HCT116 (cell line): ENCODE measurements at regions not wholly inside any gene's neighbourhood (a gene's known extent, or its start where the extent isn't known, plus 50 kb on each side); places are given as distances from the start of the nearest gene placed in this dataset.

Experiments
- ATAC-seq: fragments of 200-7000 bp; cut with Tn5 transposase; 2 replicates; pipeline ENCODE4 v1.9.1; 2020; ENCODE audit warnings: mild to moderate bottlenecking, moderate library complexity
- BruUV-seq: library from RNA; stranded (reverse); fragments of 400-500 nt; replicated peaks from 2 replicates; lab custom pipeline; 2021; lab: Mats Ljungman, UMichigan
- CTCF ChIA-PET: fragments of 300-600 bp; sonication (Branson Sonifier 250); formaldehyde crosslinking; loops from one replicate; lab custom pipeline; 2021; ENCODE audit warnings: antibody characterized with exemption; lab: Charles Lee
- POLR2A ChIA-PET: fragments of 300-600, 350-600 bp; sonication (Branson Sonifier 250); formaldehyde crosslinking; loops from one replicate; lab custom pipeline; 2021; ENCODE audit warnings: antibody characterized with exemption; lab: Charles Lee
- RAD21 ChIA-PET, 2 experiments: fragments of 300-600 bp; sonication (Branson Sonifier 250); formaldehyde crosslinking; loops; one replicate each; lab custom pipeline; 2023; ENCODE audit warnings: low total read pairs in 2 of 2; ENCODE audit not compliant: uncharacterized antibody in 2 of 2, unreplicated experiment in 2 of 2, low non-redundant PET in 1 of 2; lab: Charles Lee
- DNase-seq: peaks from one replicate; pipeline ENCODE4 v3.0.0-alpha.2; 2010; ENCODE audit warnings: low read depth, low spot score
- H2AFZ ChIP-seq: fragments of 200-600 bp; shearing (Covaris generic), sonication (generic); 2 replicates; pipeline ENCODE4 v1.6.1; 2017; ENCODE audit warnings: low read depth, mixed run types, mixed read lengths, antibody characterized with exemption, low read length; ENCODE audit not compliant: poor library complexity, severe bottlenecking
- H3K27ac ChIP-seq: 2 replicates; pipeline ENCODE4 v1.5.1; 2012; ENCODE audit warnings: low read depth, low read length
- H3K27me3 ChIP-seq: fragments of 200-600 bp; sonication (generic); 2 replicates; pipeline ENCODE4 v1.6.1; 2016; ENCODE audit warnings: mixed run types, low read length, mixed read lengths; ENCODE audit not compliant: insufficient read depth
- H3K36me3 ChIP-seq, 2 experiments: fragments of 200-500 bp in 1 of 2; fragments of 200-600 bp in 1 of 2; sonication (Bioruptor generic) in 1 of 2; sonication (generic) in 1 of 2; 2 replicates each; pipeline versions ENCODE4 v1.5.1 to v1.6.1; 2014 to 2016; ENCODE audit warnings: low read length in 2 of 2, inconsistent platforms in 1 of 2, mixed read lengths in 1 of 2, mixed run types in 1 of 2; ENCODE audit not compliant: insufficient read depth in 2 of 2, control insufficient read depth in 1 of 2
- H3K4me1 ChIP-seq, 2 experiments: fragments of 200-600 bp in 1 of 2; sonication (generic) in 1 of 2; 2 replicates each; pipeline versions ENCODE4 v1.5.1 to v1.6.1; 2012 to 2017; ENCODE audit warnings: low read length in 2 of 2, inconsistent platforms in 1 of 2, mild to moderate bottlenecking in 1 of 2, mixed read lengths in 1 of 2, mixed run types in 1 of 2, moderate library complexity in 1 of 2; ENCODE audit not compliant: insufficient read depth in 2 of 2, control insufficient read depth in 1 of 2
- H3K4me2 ChIP-seq: fragments of 200-600 bp; sonication (generic); 2 replicates; pipeline ENCODE4 v1.6.1; 2017; ENCODE audit warnings: mixed run types, low read length, mixed read lengths
- H3K4me3 ChIP-seq, 2 experiments: fragments of 200-600 bp in 1 of 2; sonication (generic) in 1 of 2; replicated peaks in 1 of 2; 2 replicates each; pipeline ENCODE4 v1.5.1; 2011 to 2016; ENCODE audit warnings: low read length in 2 of 2, control low read depth in 1 of 2, low read depth in 1 of 2, mild to moderate bottlenecking in 1 of 2, mixed read lengths in 1 of 2, mixed run types in 1 of 2
- H3K79me2 ChIP-seq: fragments of 200-600 bp; sonication (generic); 2 replicates; pipeline ENCODE4 v1.6.1; 2017; ENCODE audit warnings: mild to moderate bottlenecking, mixed run types, low read length, moderate library complexity, mixed read lengths; ENCODE audit not compliant: insufficient read depth
- H3K9ac ChIP-seq: fragments of 200-600 bp; sonication (generic); 2 replicates; pipeline ENCODE4 v1.6.1; 2016; ENCODE audit warnings: low read length, mixed read lengths
- H3K9me2 ChIP-seq: fragments of 200-600 bp; sonication (generic), shearing (Covaris generic); 2 replicates; pipeline ENCODE4 v1.6.1; 2017; ENCODE audit warnings: mixed run types, mild to moderate bottlenecking, moderate library complexity; ENCODE audit not compliant: insufficient read depth
- H3K9me3 ChIP-seq, 2 experiments: fragments of 200-500 bp in 1 of 2; fragments of 200-600 bp in 1 of 2; sonication (Bioruptor generic) in 1 of 2; sonication (generic) in 1 of 2; 2 replicates each; pipeline ENCODE4 v1.6.1; 2014 to 2017; ENCODE audit warnings: low read length in 2 of 2, mixed read lengths in 2 of 2, inconsistent platforms in 1 of 2, low read depth in 1 of 2, mild to moderate bottlenecking in 1 of 2, mixed run types in 1 of 2, moderate library complexity in 1 of 2; ENCODE audit not compliant: control insufficient read depth in 1 of 2, insufficient read depth in 1 of 2
- H4K20me1 ChIP-seq: fragments of 200-600 bp; sonication (generic), shearing (Covaris generic); 2 replicates; pipeline ENCODE4 v1.6.1; 2017; ENCODE audit warnings: mixed run types, mild to moderate bottlenecking, moderate library complexity; ENCODE audit not compliant: insufficient read depth
- ATF3 ChIP-seq: IDR thresholded peaks from 2 replicates; pipeline ENCODE4 v1.6.1; 2012
- CTCF ChIP-seq, 3 experiments: fragments of 200-600 bp in 1 of 3; sonication (generic) in 1 of 3; IDR thresholded peaks in 2 of 3; conservative IDR thresholded peaks in 1 of 3; 2 replicates each; pipeline ENCODE4 v1.5.1; 2012 to 2017; ENCODE audit warnings: low read depth in 2 of 3, low read length in 2 of 3, antibody characterized with exemption in 1 of 3, borderline replicate concordance in 1 of 3, control low read depth in 1 of 3, mild to moderate bottlenecking in 1 of 3, mixed read lengths in 1 of 3, mixed run types in 1 of 3, moderate library complexity in 1 of 3; ENCODE audit not compliant: insufficient read depth in 1 of 3
- EGR1 ChIP-seq: IDR thresholded peaks from 2 replicates; pipeline ENCODE4 v1.6.1; 2012; ENCODE audit warnings: low read depth
- ELF1 ChIP-seq: IDR thresholded peaks from 2 replicates; pipeline ENCODE4 v1.6.1; 2012; ENCODE audit warnings: low read depth, borderline replicate concordance
- EZH2 ChIP-seq: fragments of 200-600 bp; sonication (generic); IDR thresholded peaks from 2 replicates; pipeline ENCODE4 v1.6.1; 2017; ENCODE audit warnings: antibody characterized with exemption, mixed run types
- EZH2phosphoT487 ChIP-seq: fragments of 200-600 bp; IDR thresholded peaks from 2 replicates; pipeline ENCODE4 v1.6.1; 2018; ENCODE audit warnings: antibody characterized with exemption, borderline replicate concordance
- FOSL1 ChIP-seq: IDR thresholded peaks from 2 replicates; pipeline ENCODE4 v1.6.1; 2012; ENCODE audit warnings: low read depth
- MAX ChIP-seq: IDR thresholded peaks from 2 replicates; pipeline ENCODE4 v1.6.1; 2012
- POLR2A ChIP-seq: IDR thresholded peaks from 2 replicates; pipeline ENCODE4 v1.7.0; 2011; ENCODE audit warnings: borderline replicate concordance; ENCODE audit not compliant: insufficient read depth, insufficient read length; ENCODE audit errors: extremely low read depth
- POLR2AphosphoS5 ChIP-seq: IDR thresholded peaks from 2 replicates; pipeline ENCODE4 v1.6.1; 2011; ENCODE audit warnings: mild to moderate bottlenecking, low read depth, low read length, moderate library complexity
- RAD21 ChIP-seq: IDR thresholded peaks from 2 replicates; pipeline ENCODE4 v1.6.1; 2012; ENCODE audit warnings: low read depth, mild to moderate bottlenecking
- REST ChIP-seq: IDR thresholded peaks from 2 replicates; pipeline ENCODE4 v1.6.1; 2012; ENCODE audit warnings: low read depth
- SIN3A ChIP-seq: IDR thresholded peaks from 2 replicates; pipeline ENCODE4 v1.6.1; 2012; ENCODE audit warnings: low read depth
- SP1 ChIP-seq: IDR thresholded peaks from 2 replicates; pipeline ENCODE4 v1.6.1; 2012; ENCODE audit warnings: low read depth
- SRF ChIP-seq: IDR thresholded peaks from 2 replicates; pipeline ENCODE4 v1.6.1; 2012; ENCODE audit warnings: low read depth
- TCF7L2 ChIP-seq: IDR thresholded peaks from 2 replicates; pipeline ENCODE4 v1.7.0; 2011; ENCODE audit warnings: borderline replicate concordance, inconsistent platforms; ENCODE audit not compliant: insufficient read depth, insufficient read length; ENCODE audit errors: extremely low read depth
- YY1 ChIP-seq: IDR thresholded peaks from 2 replicates; pipeline ENCODE4 v1.6.1; 2011; ENCODE audit warnings: low read length, low read depth, moderate library complexity, mild to moderate bottlenecking; ENCODE audit not compliant: insufficient replicate concordance; ENCODE audit errors: extremely low read depth
- ZBTB33 ChIP-seq: IDR thresholded peaks from 2 replicates; pipeline ENCODE4 v1.6.1; 2011; ENCODE audit warnings: mild to moderate bottlenecking, low read length, moderate library complexity; ENCODE audit not compliant: insufficient replicate concordance; ENCODE audit errors: extremely low read depth
- ZFX ChIP-seq: fragments of 450-650 bp; IDR thresholded peaks from 2 replicates; pipeline ENCODE4 v1.6.1; 2017
- ZNF274 ChIP-seq: fragments of 200-500 bp; sonication (Bioruptor generic); IDR thresholded peaks from 2 replicates; pipeline ENCODE4 v1.6.1; 2014; ENCODE audit warnings: mild to moderate bottlenecking, low read depth, low read length, inconsistent platforms
- intact Hi-C: fragments of 100-400 bp; cut with micrococcal nuclease; formaldehyde crosslinking; loops from 2 replicates; pipeline ENCODE4 v1.10.0; 2022

GRCh38 chr4:149995134-149995756 is 83.0 kb upstream of the DCLK2 start:
- Histone ChIP-seq H4K20me1 (no peaks in the 10 kb centered on the region), H3K36me3 (no peaks in the 10 kb centered on the region), H3K4me2 (no peak overlapping the region), H3K9me3 (no peaks in the 10 kb centered on the region), H3K9ac (no peak overlapping the region), H3K9me2 (no peaks in the 10 kb centered on the region), H3K27ac (no peak overlapping the region), H3K4me3 (no peak overlapping the region), H3K27me3 (no peaks in the 10 kb centered on the region), H3K4me1 (peaks cover 0 to 21% of the 10 kb centered on the region in 2 experiments; a peak in 2 of 4 replicates), H2AFZ (peak overlapping the region; percentile 46), H3K79me2 (no peaks in the 10 kb centered on the region)
- ChIA-PET CTCF (no interaction called here), RAD21 (no interaction called here), POLR2A (no interaction called here)
- intact Hi-C loops: loop anchor here (5.0 kb wide), 1 partner anchor 872 kb away; no protein-coding TSS in a partner anchor
- ATAC-seq: peak; percentile 29; the same call in 1 of the 2 replicates
- no peak for DNase-seq
- no TSS peak for BruUV-seq
- TF ChIP-seq TCF7L2: no peak
- no peak for TF ChIP-seq ZBTB33
- TF ChIP-seq MAX: no peak
- TF ChIP-seq POLR2A: no peak
- TF ChIP-seq ELF1: no peak
- TF ChIP-seq SRF: no peak
- TF ChIP-seq REST: no peak
- no peak for TF ChIP-seq FOSL1
- no peak for TF ChIP-seq SIN3A
- no peak for TF ChIP-seq SP1
- TF ChIP-seq ATF3: no peak
- TF ChIP-seq POLR2AphosphoS5: no peak
- no peak for TF ChIP-seq ZNF274
- TF ChIP-seq EGR1: no peak
- no peak for TF ChIP-seq YY1
- TF ChIP-seq EZH2: no peak
- TF ChIP-seq RAD21: no peak
- TF ChIP-seq ZFX: no peak
- TF ChIP-seq EZH2phosphoT487: no peak
- no peak for TF ChIP-seq CTCF (IDR thresholded peaks at IDR 0.05 in 2 of 3, conservative IDR thresholded peaks at IDR 0.05 in 1 of 3; ENCODE audit: borderline replicate concordance in 1 of 3, insufficient read depth in 1 of 3, low read depth in 2 of 3, low read length in 2 of 3)
